ENCODE measurements at regions not wholly inside any gene's neighbourhood (a gene's known extent, or its start where the extent isn't known, plus 50 kb on each side); places are given as distances from the start of the nearest gene placed in this dataset.

DNA sequence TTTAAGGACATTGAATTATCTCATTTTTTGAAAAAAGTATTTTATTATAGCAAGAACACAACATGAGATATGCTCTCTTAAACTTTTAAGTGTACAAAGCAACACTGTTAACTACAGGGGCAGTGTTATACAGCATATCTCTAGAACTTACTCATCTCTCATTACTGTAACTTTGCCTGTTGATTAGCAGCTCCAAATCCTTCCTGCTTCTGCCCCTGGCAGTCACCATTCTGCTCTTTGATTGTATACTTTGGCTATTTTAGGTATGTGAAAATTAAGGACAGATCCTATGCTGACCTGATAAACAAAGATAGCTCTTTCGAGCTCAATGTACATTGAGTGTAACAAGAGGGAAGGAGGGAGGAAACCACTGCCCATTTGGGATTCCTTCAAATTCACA, 1349.8 kb upstream of the GJE1 start:
- Histone ChIP-seq H3K27me3 (no peaks in the 10 kb centered on the region), H3K27ac (no peak overlapping the region), H3K4me3 (no peak overlapping the region), H3K4me1 (no peaks in the 10 kb centered on the region), H3K9me3 (no peaks in the 10 kb centered on the region), H3K36me3 (ENCODE audit: low read depth, missing control alignments) (no peaks in the 10 kb centered on the region)
- no peak for DNase-seq
- WGBS, 2 donors = 56 to 78% methylated on average over 1 of the region's 1 CpG
- intact Hi-C loops (cut with DNase I; ENCODE audit: low total_unique reads) = no loop called here
- TF ChIP-seq POLR2A (IDR thresholded peaks at IDR 0.05) = no peak
- TF ChIP-seq, protein P1, sequence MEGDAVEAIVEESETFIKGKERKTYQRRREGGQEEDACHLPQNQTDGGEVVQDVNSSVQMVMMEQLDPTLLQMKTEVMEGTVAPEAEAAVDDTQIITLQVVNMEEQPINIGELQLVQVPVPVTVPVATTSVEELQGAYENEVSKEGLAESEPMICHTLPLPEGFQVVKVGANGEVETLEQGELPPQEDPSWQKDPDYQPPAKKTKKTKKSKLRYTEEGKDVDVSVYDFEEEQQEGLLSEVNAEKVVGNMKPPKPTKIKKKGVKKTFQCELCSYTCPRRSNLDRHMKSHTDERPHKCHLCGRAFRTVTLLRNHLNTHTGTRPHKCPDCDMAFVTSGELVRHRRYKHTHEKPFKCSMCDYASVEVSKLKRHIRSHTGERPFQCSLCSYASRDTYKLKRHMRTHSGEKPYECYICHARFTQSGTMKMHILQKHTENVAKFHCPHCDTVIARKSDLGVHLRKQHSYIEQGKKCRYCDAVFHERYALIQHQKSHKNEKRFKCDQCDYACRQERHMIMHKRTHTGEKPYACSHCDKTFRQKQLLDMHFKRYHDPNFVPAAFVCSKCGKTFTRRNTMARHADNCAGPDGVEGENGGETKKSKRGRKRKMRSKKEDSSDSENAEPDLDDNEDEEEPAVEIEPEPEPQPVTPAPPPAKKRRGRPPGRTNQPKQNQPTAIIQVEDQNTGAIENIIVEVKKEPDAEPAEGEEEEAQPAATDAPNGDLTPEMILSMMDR (IDR thresholded peaks at IDR 0.05) = no peak

- Histone ChIP-seq H3K4me1 (no peaks in the 10 kb centered on the region), H3K27me3 (no peaks in the 10 kb centered on the region), H3K36me3 (ENCODE audit: low read depth, missing control alignments) (no peaks in the 10 kb centered on the region), H3K4me3 (no peak overlapping the region), H3K9me3 (no peaks in the 10 kb centered on the region), H3K27ac (no peak overlapping the region)
- TF ChIP-seq POLR2A (IDR thresholded peaks at IDR 0.05) = no peak
- TF ChIP-seq, protein P1 (IDR thresholded peaks at IDR 0.05) = no peak
- intact Hi-C loops (cut with DNase I; ENCODE audit: low total_unique reads) = no loop called here
- WGBS, 2 donors = 75 to 92% methylated on average over 4 to 5 of the region's 5 CpGs
- DNase-seq = no peak
Observed at GRCh38 chr6:140779991-140780596, 1352.6 kb upstream of the GJE1 start.

DNA sequence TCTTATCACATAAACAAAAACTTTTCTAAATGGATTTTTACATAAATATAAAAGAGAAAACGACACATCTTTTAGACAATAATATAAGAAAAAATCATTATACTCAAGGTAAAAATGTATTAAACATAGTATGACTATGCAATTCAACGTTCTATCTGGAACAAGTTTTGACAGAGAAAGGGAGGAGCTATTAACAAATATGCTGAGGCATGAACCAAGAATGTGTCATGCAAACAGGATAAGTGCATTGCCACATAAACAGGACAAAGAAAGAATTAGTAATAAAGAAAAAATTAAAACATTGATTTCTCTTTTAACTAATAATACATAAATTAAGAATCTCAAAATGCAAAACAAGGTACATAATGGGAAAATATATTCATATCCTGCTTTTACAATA, 1353.4 kb upstream of the GJE1 start:
- intact Hi-C loops (cut with DNase I; ENCODE audit: low total_unique reads) = no loop called here
- H3K27ac ChIP-seq = no peak overlapping the region
- no peaks in the 10 kb centered on the region for H3K36me3 ChIP-seq (ENCODE audit: low read depth, missing control alignments)
- no peaks in the 10 kb centered on the region for H3K27me3 ChIP-seq
- no peak overlapping the region for H3K4me3 ChIP-seq
- H3K9me3 ChIP-seq = no peaks in the 10 kb centered on the region
- no peaks in the 10 kb centered on the region for H3K4me1 ChIP-seq
- 77 to 87% methylated on average over 2 of the region's 2 CpGs for WGBS, 2 donors
- DNase-seq = no peak
- TF ChIP-seq, protein P1 (IDR thresholded peaks at IDR 0.05) = no peak
- no peak for TF ChIP-seq POLR2A (IDR thresholded peaks at IDR 0.05)

GRCh38 chr6:140777780-140778179, 1354.9 kb upstream of the GJE1 start:
- H3K4me3 ChIP-seq = no peak overlapping the region
- WGBS, 2 donors = 84 to 91% methylated on average over 4 of the region's 4 CpGs
- TF ChIP-seq POLR2A (IDR thresholded peaks at IDR 0.05) = no peak
- TF ChIP-seq, protein P1 (IDR thresholded peaks at IDR 0.05) = no peak
- no peak overlapping the region for H3K27ac ChIP-seq
- no peak for DNase-seq
- no peaks in the 10 kb centered on the region for H3K36me3 ChIP-seq (ENCODE audit: low read depth, missing control alignments)
- no peaks in the 10 kb centered on the region for H3K9me3 ChIP-seq
- H3K27me3 ChIP-seq = no peaks in the 10 kb centered on the region
- intact Hi-C loops (cut with DNase I; ENCODE audit: low total_unique reads) = no loop called here
- H3K4me1 ChIP-seq = peaks cover 7% of the 10 kb centered on the region

DNA sequence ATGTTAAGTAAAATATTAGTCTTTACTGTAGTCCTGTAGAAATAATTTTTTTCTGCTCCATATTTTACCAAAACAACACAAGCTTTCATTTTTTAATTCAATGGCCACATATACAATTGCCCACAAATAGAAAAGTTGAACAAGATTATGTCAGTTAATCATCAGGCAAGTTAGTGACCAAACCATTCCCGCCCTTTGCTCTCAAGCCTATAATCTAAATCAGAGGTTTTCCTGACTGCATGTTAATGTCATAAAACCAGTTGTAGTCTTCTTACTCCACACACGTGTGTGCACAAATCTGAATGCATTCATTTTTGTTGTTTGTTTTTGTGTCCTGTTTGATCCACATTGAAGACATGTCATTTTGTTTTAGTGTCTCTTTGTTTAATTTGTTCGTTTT, 1357.7 kb upstream of the GJE1 start:
- no peak overlapping the region for H3K27ac ChIP-seq
- TF ChIP-seq, protein P1 (IDR thresholded peaks at IDR 0.05) = no peak
- DNase-seq = no peak
- 75 to 94% methylated on average over 3 of the region's 3 CpGs for WGBS, 2 donors
- H3K27me3 ChIP-seq = no peaks in the 10 kb centered on the region
- no peaks in the 10 kb centered on the region for H3K36me3 ChIP-seq (ENCODE audit: low read depth, missing control alignments)
- H3K4me1 ChIP-seq = peaks cover 7% of the 10 kb centered on the region
- no peak overlapping the region for H3K4me3 ChIP-seq
- no peaks in the 10 kb centered on the region for H3K9me3 ChIP-seq
- intact Hi-C loops (cut with DNase I; ENCODE audit: low total_unique reads) = no loop called here
